ENCODE measurements at regions not wholly inside any gene's neighbourhood (a gene's known extent, or its start where the extent isn't known, plus 50 kb on each side); places are given as distances from the start of the nearest gene placed in this dataset.

- dilution Hi-C loops (cut with MboI; ENCODE audit: extremely low pct_ligation_motif_present, low sequenced_read_pairs): no loop called here
Measured at GRCh38 chr16:22635801-22636200, 125.1 kb downstream of the NPIPB5 start.

More at GRCh38 chr16:22635801-22636200, 125.1 kb downstream of the NPIPB5 start:
- Histone ChIP-seq H4K20me1 (replicated peaks; ENCODE audit: control insufficient read depth, extremely low read depth, insufficient read depth, low read length) (no peaks in the 10 kb centered on the region), H3K27me3 (ENCODE audit: control insufficient read depth in 2 of 2, insufficient read depth in 2 of 2, low read length in 2 of 2) (peaks cover 2 to 9% of the 10 kb centered on the region in 2 experiments), H3K4me3 (replicated peaks in 1 of 3; ENCODE audit: insufficient read depth in 1 of 3, low read depth in 1 of 3, low read length in 3 of 3) (no peak overlapping the region), H3K4me1 (ENCODE audit: control insufficient read depth, extremely low read depth, insufficient read depth, low read length) (no peaks in the 10 kb centered on the region), H3K79me2 (ENCODE audit: control insufficient read depth, insufficient read depth, low read length) (no peaks in the 10 kb centered on the region), H3K9me3 (replicated peaks; ENCODE audit: control insufficient read depth, insufficient read depth, low read length) (no peaks in the 10 kb centered on the region), H2AFZ (ENCODE audit: low read depth, low read length) (no peak overlapping the region), H3K27ac (ENCODE audit: insufficient read depth, low read depth, low read length) (no peak overlapping the region), H3K9ac (replicated peaks; ENCODE audit: extremely low read depth, insufficient read depth, low read length) (no peak overlapping the region), H3K9me1 (replicated peaks; ENCODE audit: control insufficient read depth, extremely low read depth, insufficient read depth, low read length) (no peaks in the 10 kb centered on the region), H3K4me2 (ENCODE audit: insufficient read depth, low read length) (no peak overlapping the region), H3K36me3 (ENCODE audit: control insufficient read depth in 2 of 2, extremely low read depth in 1 of 2, insufficient read depth in 2 of 2, low read length in 2 of 2) (no peaks in the 10 kb centered on the region)
- no TSS peak for BruUV-seq (replicated peaks)
- intact Hi-C loops (cut with micrococcal nuclease): no loop called here
- POLR2A ChIA-PET: no interaction called here
- DNase-seq (ENCODE audit: low read depth, low spot score) (no peak), FAIRE-seq (no peak)
- CTCF ChIA-PET: interaction anchor here (0.9 to 2.1 kb wide), 3 partner anchors 10 to 61 kb away, joined by 3 to 6 read pairs (median 3); no protein-coding TSS in a partner anchor
- TF ChIP-seq EZH2 (IDR thresholded peaks at IDR 0.05; ENCODE audit: borderline replicate concordance, low read depth, low read length, severe bottlenecking): no peak
- TF ChIP-seq GATA2 (IDR thresholded peaks at IDR 0.05; ENCODE audit: insufficient read depth, insufficient read length, low read depth, low read length): no peak
- no peak for TF ChIP-seq POLR2AphosphoS5 (IDR thresholded peaks at IDR 0.05; ENCODE audit: insufficient read depth, low read depth, low read length)
- TF ChIP-seq CTCF (IDR thresholded peaks at IDR 0.05; ENCODE audit: extremely low read depth in 1 of 2, insufficient read depth in 1 of 2, low read depth in 1 of 2, low read length in 2 of 2): no peak
- TF ChIP-seq MYC (IDR thresholded peaks at IDR 0.05; ENCODE audit: low read depth, low read length): no peak
- TF ChIP-seq FOS (IDR thresholded peaks at IDR 0.05; ENCODE audit: borderline replicate concordance, insufficient read depth, low read length): no peak
- TF ChIP-seq JUN (IDR thresholded peaks at IDR 0.05; ENCODE audit: borderline replicate concordance, insufficient read depth, insufficient read length, low read depth): no peak
- TF ChIP-seq POLR2A (IDR thresholded peaks at IDR 0.05; ENCODE audit: low read depth, low read length): no peak
- TF ChIP-seq MAX (IDR thresholded peaks at IDR 0.05; ENCODE audit: insufficient read depth, insufficient read length): no peak

Measured in endothelial cell of umbilical vein (primary cell).